Colonic mucosa (tissue), 4 donors: ENCODE measurements at regions not wholly inside any gene's neighbourhood (a gene's known extent, or its start where the extent isn't known, plus 50 kb on each side); places are given as distances from the start of the nearest gene placed in this dataset.

Source experiments
- DNase-seq: peaks from one replicate; pipeline ENCODE4 v3.0.0-alpha.2; 2020
- H3K27ac ChIP-seq: fragments of 200-600 bp; one replicate; pipeline ENCODE4 v1.8.0; 2021
- H3K27me3 ChIP-seq: fragments of 200-600 bp; one replicate; pipeline ENCODE4 v1.8.0; 2021
- H3K36me3 ChIP-seq: fragments of 200-600 bp; one replicate; pipeline ENCODE4 v1.8.0; 2021
- H3K4me1 ChIP-seq: fragments of 200-600 bp; one replicate; pipeline ENCODE4 v1.8.0; 2021; ENCODE audit warnings: mild to moderate bottlenecking
- H3K4me3 ChIP-seq: fragments of 200-600 bp; one replicate; pipeline ENCODE4 v1.8.0; 2021
- H3K9ac ChIP-seq, 2 donors: one replicate each; pipeline ENCODE4 v1.7.0; 2013; ENCODE audit warnings: control low read depth in 2 of 2, low read depth in 2 of 2, low read length in 2 of 2
- H3K9me3 ChIP-seq: fragments of 200-600 bp; one replicate; pipeline ENCODE4 v1.8.0; 2021
- intact Hi-C: fragments of 100-400 bp; cut with DNase I; formaldehyde crosslinking; loops from one replicate; pipeline ENCODE4 v1.14.1; 2022
- TF ChIP-seq, protein P1 (sequence below): fragments of 200-600 bp; IDR thresholded peaks from one replicate; pipeline ENCODE4 v1.8.0; 2022; ENCODE audit warnings: antibody characterized with exemption, mild to moderate bottlenecking
- donor health status: healthy.
- donor health status: DM: no; HTN: no; CAD: no.
- donor health status: DM: no; HTN: no; CAD: no.

DNA sequence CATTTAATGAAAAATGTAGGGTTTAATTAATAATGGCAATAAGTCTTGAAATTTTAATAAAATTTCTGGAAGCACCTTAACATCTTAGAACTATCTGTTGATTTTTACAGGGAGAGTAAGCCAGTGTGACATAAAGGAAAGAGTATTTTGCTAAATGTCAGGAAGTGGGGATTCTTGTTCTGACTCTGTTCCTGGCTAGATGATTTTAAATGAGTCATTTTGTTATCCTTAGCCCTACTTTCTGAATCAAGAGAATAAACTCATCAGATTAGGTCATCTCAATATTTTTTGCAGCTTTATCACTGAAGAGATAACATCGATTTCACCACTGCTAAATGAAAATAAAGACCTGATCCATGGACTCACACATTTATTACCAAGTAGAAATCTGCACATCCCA, 377.5 kb upstream of the CYRIA start:
- intact Hi-C loops: no loop called here
- Histone ChIP-seq H3K27me3 (no peaks in the 10 kb centered on the region), H3K4me1 (no peaks in the 10 kb centered on the region), H3K36me3 (no peaks in the 10 kb centered on the region), H3K27ac (no peak overlapping the region), H3K9ac (no peak overlapping the region), H3K9me3 (no peaks in the 10 kb centered on the region), H3K4me3 (no peak overlapping the region)
- DNase-seq: no peak
- TF ChIP-seq, protein P1, sequence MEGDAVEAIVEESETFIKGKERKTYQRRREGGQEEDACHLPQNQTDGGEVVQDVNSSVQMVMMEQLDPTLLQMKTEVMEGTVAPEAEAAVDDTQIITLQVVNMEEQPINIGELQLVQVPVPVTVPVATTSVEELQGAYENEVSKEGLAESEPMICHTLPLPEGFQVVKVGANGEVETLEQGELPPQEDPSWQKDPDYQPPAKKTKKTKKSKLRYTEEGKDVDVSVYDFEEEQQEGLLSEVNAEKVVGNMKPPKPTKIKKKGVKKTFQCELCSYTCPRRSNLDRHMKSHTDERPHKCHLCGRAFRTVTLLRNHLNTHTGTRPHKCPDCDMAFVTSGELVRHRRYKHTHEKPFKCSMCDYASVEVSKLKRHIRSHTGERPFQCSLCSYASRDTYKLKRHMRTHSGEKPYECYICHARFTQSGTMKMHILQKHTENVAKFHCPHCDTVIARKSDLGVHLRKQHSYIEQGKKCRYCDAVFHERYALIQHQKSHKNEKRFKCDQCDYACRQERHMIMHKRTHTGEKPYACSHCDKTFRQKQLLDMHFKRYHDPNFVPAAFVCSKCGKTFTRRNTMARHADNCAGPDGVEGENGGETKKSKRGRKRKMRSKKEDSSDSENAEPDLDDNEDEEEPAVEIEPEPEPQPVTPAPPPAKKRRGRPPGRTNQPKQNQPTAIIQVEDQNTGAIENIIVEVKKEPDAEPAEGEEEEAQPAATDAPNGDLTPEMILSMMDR: no peak

DNA sequence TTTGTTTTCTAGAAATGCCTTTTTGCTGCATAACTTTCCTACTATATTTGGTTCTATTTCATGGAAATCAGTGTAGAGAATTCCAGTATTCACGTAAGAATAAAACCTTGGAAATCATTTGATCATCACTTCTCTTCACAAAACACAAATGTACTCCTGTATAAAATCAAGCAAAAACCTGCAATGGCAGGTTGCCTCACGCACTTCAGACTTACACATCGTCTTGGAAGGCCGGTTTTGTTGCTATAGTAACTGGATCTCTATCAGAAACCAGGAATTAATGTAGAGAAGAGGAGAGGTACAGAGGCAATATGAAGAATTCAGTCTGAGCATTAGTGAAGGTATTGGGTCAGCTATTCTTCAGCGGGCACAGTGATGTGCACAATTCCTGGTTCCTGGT, 370.7 kb upstream of the CYRIA start:
- no peaks in the 10 kb centered on the region for H3K27me3 ChIP-seq
- no peak overlapping the region for H3K27ac ChIP-seq
- intact Hi-C loops: no loop called here
- no peaks in the 10 kb centered on the region for H3K36me3 ChIP-seq
- no peak overlapping the region for H3K9ac ChIP-seq
- H3K4me1 ChIP-seq: no peaks in the 10 kb centered on the region
- TF ChIP-seq, protein P1: no peak
- no peak for DNase-seq
- H3K4me3 ChIP-seq: no peak overlapping the region
- no peaks in the 10 kb centered on the region for H3K9me3 ChIP-seq

DNA sequence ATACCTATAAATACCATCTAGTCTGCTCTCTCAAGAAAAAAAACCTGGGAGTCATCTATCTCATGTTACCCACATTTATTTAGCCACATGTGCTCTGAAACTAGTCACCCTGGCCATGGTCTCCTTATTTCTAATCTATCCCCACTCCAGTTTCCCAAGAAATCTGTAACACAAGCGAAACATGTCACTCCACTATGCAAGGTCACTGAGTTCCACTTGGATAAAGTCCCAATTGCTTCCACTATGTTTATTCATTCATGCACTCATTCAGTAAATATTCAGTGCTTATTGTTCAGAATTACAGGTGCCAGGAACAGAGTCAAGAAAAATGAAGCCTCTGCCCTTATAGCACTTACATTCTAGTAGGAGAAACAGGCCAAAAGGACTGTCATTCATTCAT, 369.4 kb upstream of the CYRIA start:
- H3K27me3 ChIP-seq: no peaks in the 10 kb centered on the region
- H3K4me1 ChIP-seq: no peaks in the 10 kb centered on the region
- no peaks in the 10 kb centered on the region for H3K36me3 ChIP-seq
- no peak for DNase-seq
- H3K9ac ChIP-seq: no peak overlapping the region
- intact Hi-C loops: no loop called here
- H3K9me3 ChIP-seq: no peaks in the 10 kb centered on the region
- TF ChIP-seq, protein P1: no peak
- no peak overlapping the region for H3K4me3 ChIP-seq
- H3K27ac ChIP-seq: no peak overlapping the region

DNA sequence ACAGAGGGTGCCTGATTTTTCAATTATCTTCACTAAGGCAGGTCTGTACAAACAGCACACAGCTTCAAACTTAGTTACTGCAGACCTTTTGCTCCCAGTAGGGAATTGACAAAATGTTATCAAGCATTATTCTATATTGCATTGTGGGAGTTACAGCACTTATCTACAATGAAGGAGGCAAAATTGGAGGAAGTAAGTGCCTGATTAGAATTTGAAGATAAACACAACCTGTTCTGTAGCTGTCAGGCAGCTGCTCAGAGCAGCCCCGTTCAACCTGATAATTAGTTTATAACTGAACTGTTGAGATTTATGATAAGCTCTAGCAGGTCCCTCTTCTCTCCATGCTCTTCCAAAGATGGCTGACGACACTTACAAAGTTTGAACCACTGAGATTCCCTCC, 364.4 kb upstream of the CYRIA start:
- no peak overlapping the region for H3K9ac ChIP-seq
- no peaks in the 10 kb centered on the region for H3K9me3 ChIP-seq
- H3K27me3 ChIP-seq: no peaks in the 10 kb centered on the region
- H3K36me3 ChIP-seq: no peaks in the 10 kb centered on the region
- no peak overlapping the region for H3K27ac ChIP-seq
- H3K4me3 ChIP-seq: no peak overlapping the region
- DNase-seq: no peak
- TF ChIP-seq, protein P1: no peak
- intact Hi-C loops: no loop called here
- H3K4me1 ChIP-seq: no peaks in the 10 kb centered on the region

DNA sequence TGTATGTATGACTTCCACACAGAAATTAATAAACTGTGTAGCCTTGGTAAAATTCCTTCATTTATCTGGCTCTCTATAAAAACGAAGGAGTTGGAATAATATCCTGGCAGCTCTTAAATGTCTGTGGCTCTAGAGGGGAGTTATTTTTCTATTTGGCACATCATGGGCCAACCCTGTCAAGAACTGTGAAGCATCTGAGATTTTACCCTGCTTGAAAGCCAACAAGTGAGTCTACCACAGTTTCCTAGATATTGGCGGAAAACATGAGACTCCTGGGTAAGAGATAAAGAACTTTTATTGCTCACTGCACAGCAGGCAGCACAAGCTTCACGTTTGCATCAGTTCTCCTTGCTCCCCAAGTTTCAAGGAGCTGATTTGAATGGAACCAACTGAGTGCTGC, 346.7 kb upstream of the CYRIA start:
- Histone ChIP-seq H3K9me3 (no peaks in the 10 kb centered on the region), H3K36me3 (no peaks in the 10 kb centered on the region), H3K9ac (no peak overlapping the region), H3K27ac (no peak overlapping the region), H3K27me3 (no peaks in the 10 kb centered on the region), H3K4me3 (no peak overlapping the region), H3K4me1 (no peaks in the 10 kb centered on the region)
- TF ChIP-seq, protein P1: no peak
- intact Hi-C loops: no loop called here
- DNase-seq: no peak

DNA sequence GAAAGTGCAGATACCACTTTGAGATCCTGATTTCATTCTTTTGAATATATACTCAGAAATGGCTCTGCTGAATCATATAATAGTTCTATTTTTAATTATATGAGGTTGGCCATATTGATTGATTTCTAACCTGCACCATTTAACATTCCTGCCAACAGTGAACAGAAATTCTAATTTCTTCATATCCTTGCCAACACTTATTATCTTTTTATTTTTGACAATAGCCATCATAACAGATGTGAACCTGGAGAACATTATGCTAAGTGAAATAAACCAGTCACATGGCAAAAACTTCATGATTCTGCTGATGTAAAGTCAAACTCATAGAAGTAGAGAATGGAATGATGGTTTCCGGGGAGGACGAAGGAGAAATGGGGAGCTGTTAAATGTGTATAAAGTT, 344.5 kb upstream of the CYRIA start:
- intact Hi-C loops: no loop called here
- no peaks in the 10 kb centered on the region for H3K4me1 ChIP-seq
- no peaks in the 10 kb centered on the region for H3K27me3 ChIP-seq
- no peaks in the 10 kb centered on the region for H3K36me3 ChIP-seq
- no peak overlapping the region for H3K4me3 ChIP-seq
- no peaks in the 10 kb centered on the region for H3K9me3 ChIP-seq
- TF ChIP-seq, protein P1: no peak
- H3K27ac ChIP-seq: no peak overlapping the region
- H3K9ac ChIP-seq: no peak overlapping the region
- DNase-seq: no peak
